AG09309 (cell line): ENCODE measurements at regions not wholly inside any gene's neighbourhood (a gene's known extent, or its start where the extent isn't known, plus 50 kb on each side); places are given as distances from the start of the nearest gene placed in this dataset.

Experiments used
- DNase-seq: peaks from one replicate; pipeline ENCODE4 v3.0.0-alpha.2; 2010; ENCODE audit warnings: low read depth
- H3K4me3 ChIP-seq: 2 replicates; pipeline ENCODE4 v1.5.1; 2011; ENCODE audit warnings: mild to moderate bottlenecking, low read depth, low read length, moderate library complexity; ENCODE audit not compliant: control insufficient read depth
- TF ChIP-seq, protein P1 (sequence below): IDR thresholded peaks from 2 replicates; pipeline ENCODE4 v1.5.1; 2011; ENCODE audit warnings: mild to moderate bottlenecking, low read depth, low read length, inconsistent platforms; ENCODE audit not compliant: insufficient read depth, control insufficient read depth; ENCODE audit errors: missing control alignments

DNA sequence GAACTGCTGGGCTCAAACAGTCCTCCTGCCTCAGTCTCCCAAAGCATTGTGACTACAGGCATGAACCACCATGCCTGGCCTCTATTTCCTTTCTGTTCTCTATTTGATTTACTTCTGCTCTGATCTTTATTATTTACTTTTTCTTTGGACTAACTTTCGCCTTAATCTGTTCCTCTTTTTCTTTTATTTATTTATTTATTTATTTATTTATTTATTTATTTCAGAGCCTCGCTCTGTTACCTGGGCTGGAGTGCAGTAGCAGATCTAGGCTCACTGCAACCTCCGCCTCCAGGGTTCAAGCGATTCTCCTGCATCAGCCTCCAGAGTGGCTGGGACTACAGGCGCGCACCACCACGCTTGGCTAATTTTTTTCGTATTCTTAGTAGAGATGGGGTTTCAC is 1158.3 kb upstream of the GOT2 start:
- DNase-seq, result no peak
- H3K4me3 ChIP-seq, result no peak overlapping the region
- TF ChIP-seq, protein P1, sequence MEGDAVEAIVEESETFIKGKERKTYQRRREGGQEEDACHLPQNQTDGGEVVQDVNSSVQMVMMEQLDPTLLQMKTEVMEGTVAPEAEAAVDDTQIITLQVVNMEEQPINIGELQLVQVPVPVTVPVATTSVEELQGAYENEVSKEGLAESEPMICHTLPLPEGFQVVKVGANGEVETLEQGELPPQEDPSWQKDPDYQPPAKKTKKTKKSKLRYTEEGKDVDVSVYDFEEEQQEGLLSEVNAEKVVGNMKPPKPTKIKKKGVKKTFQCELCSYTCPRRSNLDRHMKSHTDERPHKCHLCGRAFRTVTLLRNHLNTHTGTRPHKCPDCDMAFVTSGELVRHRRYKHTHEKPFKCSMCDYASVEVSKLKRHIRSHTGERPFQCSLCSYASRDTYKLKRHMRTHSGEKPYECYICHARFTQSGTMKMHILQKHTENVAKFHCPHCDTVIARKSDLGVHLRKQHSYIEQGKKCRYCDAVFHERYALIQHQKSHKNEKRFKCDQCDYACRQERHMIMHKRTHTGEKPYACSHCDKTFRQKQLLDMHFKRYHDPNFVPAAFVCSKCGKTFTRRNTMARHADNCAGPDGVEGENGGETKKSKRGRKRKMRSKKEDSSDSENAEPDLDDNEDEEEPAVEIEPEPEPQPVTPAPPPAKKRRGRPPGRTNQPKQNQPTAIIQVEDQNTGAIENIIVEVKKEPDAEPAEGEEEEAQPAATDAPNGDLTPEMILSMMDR, result no peak

DNA sequence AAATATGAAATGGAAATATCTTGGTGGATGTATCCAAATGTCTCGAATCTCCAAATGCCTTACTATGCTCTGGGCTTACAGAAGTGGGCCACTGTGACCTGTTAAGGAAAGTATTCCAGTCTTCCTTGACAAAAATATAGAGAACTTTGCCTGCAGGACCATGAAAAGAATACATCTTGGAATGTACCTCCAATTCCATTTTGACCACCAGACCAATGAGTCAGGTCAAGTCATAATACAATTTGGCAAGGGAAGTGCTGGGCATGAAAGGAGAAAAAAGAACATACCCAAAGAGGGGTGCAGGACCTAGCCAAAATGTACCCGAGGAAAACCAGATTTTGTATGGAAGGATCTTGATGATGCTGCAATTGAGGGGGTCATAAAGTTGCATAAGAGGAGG is 1153.7 kb upstream of the GOT2 start:
- no peak overlapping the region for H3K4me3 ChIP-seq
- TF ChIP-seq, protein P1, result no peak
- DNase-seq, result no peak

DNA sequence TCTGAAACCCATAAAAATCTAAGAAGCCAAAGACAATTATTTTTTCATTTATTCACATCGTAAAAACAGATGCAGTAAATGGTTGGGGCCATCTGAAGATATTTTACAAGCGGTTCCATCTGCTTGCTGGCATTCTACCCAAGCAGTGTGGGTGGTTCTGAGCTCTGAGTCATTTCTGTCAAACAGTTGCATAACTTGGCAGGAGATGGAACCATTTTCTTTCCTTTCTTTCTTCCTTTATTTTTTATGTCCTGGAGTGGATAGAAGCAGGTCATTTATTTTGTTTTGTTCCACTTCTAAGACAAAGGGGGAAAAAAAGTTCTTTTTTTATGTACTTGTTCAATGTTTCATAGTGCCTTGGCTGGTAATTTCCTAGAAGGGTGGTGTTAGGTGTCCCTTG is 1151.9 kb upstream of the GOT2 start:
- no peak overlapping the region for H3K4me3 ChIP-seq
- TF ChIP-seq, protein P1, result no peak
- peak; percentile 74 for DNase-seq

DNA sequence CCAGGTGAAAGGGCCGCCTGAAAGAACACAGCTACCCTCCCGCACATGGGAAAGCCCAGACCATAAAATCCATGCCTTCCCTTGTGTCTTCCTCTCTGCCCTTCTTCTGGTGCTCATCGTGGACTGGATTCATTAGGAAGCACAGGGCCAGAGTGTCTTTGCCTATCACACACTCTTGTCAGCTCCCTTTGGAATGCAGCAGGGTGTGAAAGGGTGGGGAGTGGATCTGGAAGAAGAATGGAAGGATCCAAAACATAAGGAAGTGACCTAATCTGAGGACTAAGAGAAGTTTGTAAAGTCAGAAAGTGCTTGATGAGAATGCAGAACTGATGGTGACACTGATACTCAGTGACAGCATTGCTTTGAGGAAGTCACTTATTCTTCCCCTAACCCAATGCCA is 1147.3 kb upstream of the GOT2 start:
- TF ChIP-seq, protein P1, result no peak
- DNase-seq, result no peak
- H3K4me3 ChIP-seq, result no peak overlapping the region

DNA sequence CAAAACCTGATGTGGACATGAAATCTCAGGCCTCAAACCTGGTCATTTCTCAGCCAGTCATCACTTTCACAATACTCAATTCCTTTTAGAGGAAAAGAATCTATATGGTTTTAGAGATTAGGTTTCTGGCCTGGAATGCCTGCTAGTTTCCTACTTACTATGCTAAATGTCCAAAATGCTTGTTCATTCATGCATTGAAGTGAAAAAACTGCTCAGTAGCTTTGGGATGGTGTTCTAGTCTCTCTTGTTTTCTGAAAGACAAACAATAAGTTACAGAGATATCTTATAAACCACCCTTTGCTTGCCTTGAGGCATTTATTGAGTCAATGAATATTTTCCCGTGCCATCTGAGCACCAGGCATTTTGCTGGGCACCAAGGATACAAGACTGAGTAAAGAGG is 1146.5 kb upstream of the GOT2 start:
- H3K4me3 ChIP-seq, result no peak overlapping the region
- TF ChIP-seq, protein P1, result no peak
- no peak for DNase-seq

DNA sequence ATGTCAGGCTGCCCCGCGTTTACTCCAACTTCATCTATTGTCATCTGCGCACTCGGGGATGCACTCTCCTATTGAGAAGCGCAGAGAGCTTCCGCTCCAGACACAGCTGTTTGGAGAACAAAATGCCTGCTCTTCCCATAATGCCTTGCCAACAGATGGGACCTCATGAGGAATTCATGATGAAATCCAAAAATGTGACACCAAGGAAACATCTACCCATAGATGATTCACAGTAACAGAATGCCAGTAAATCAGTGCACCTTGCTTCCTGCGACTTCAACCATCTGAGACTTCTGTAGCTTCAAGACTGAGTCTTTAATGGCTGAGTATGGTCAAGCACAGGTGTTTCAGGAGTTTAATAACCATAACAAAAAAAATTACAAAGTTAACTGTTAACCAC is 1144.9 kb upstream of the GOT2 start:
- H3K4me3 ChIP-seq, result no peak overlapping the region
- TF ChIP-seq, protein P1, result no peak
- no peak for DNase-seq

DNA sequence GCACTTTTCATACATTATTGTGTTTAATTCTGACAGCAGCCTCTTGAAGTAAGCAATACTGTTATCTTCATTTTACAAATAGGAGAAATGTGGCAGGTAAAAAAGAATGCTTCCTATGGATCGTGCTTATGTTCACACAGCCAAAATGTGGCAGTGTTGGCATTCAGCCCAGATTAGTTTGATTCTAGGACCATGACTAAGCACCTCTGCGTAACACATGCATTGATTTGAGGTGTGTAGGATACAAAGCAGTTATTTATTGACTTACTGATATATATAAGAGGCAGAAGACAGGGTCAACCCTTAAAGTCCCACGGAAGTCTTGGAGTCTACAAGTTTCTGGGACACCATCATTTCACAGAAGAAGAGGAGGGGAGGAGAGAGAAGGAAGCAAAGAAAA is 1144.4 kb upstream of the GOT2 start:
- TF ChIP-seq, protein P1, result no peak
- no peak for DNase-seq

More for the DNA sequence above, 1144.4 kb upstream of the GOT2 start:
- H3K4me3 ChIP-seq, result no peak overlapping the region
